ENCODE measurements at regions not wholly inside any gene's neighbourhood (a gene's known extent, or its start where the extent isn't known, plus 50 kb on each side); places are given as distances from the start of the nearest gene placed in this dataset.
"Not testable (repeated sequence)": the region's sequence is repeated elsewhere in the genome, so short reads cannot be mapped to it uniquely, and the experiment has no call there.

DNA sequence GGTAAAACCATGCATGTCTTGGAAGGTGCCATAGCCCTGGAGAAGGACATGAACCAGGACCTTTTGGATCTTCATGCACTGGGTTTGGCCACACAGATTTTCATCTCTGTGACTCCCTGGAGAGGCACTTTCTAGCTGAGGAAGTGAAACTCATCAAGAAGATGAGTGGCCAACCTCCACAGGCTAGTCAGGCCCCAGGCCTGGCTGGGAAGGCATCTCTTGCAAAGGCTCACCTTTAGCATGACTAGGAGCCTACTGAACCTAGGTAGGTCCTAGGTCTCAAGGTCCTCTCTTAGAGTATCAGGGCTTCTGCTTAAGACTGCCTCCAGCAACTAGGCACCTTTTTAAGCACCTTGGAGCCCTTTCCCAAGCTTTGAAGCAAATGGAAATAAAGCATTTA is 1448.7 kb upstream of the ACO1 start:
- Histone ChIP-seq H3K4me3 (ENCODE audit: insufficient read depth in 1 of 2, low read depth in 1 of 2, low read length in 2 of 2) (no peak overlapping the region), H2BK12ac (ENCODE audit: low read length in 2 of 2) (no peak overlapping the region), H2BK15ac (ENCODE audit: low read depth, poor library complexity, severe bottlenecking) (no peak overlapping the region), H2BK120ac (ENCODE audit: low read depth, low read length) (no peak overlapping the region), H2AK5ac (ENCODE audit: low read length, severe bottlenecking) (no peak overlapping the region), H2BK5ac (ENCODE audit: low read depth, low read length, poor library complexity, severe bottlenecking) (no peak overlapping the region), H3K79me1 (replicated peaks; ENCODE audit: low read length, poor library complexity, severe bottlenecking) (no peaks in the 10 kb centered on the region), H3K18ac (ENCODE audit: low read depth in 1 of 2, low read length in 2 of 2) (no peak overlapping the region), H3K27ac (ENCODE audit: low read length, poor library complexity, severe bottlenecking) (no peak overlapping the region), H3K36me3 (ENCODE audit: control insufficient read depth in 1 of 2, insufficient read depth in 2 of 2, low read depth in 1 of 2, low read length in 2 of 2) (no peaks in the 10 kb centered on the region), H3K9me3 (ENCODE audit: control insufficient read depth, low read length) (no peaks in the 10 kb centered on the region), H2AFZ (ENCODE audit: low read depth, low read length) (no peak overlapping the region), H3K4me2 (ENCODE audit: low read length, poor library complexity, severe bottlenecking) (no peak overlapping the region), H3K9ac (ENCODE audit: low read length) (no peak overlapping the region), H3K14ac (ENCODE audit: low read length in 2 of 2) (no peak overlapping the region), H3K4me1 (ENCODE audit: control insufficient read depth, insufficient read depth, low read depth, low read length) (no peaks in the 10 kb centered on the region), H4K91ac (ENCODE audit: low read length) (no peak overlapping the region), H3K4ac (ENCODE audit: low read depth in 1 of 2, low read length in 2 of 2) (no peak overlapping the region), H3K23ac (ENCODE audit: low read length in 2 of 2) (no peak overlapping the region), H4K8ac (ENCODE audit: low read length) (no peak overlapping the region), H3K27me3 (ENCODE audit: control insufficient read depth in 1 of 2, insufficient read depth in 1 of 2, low read length in 2 of 2) (no peaks in the 10 kb centered on the region)
- DNase-seq, result no peak

DNA sequence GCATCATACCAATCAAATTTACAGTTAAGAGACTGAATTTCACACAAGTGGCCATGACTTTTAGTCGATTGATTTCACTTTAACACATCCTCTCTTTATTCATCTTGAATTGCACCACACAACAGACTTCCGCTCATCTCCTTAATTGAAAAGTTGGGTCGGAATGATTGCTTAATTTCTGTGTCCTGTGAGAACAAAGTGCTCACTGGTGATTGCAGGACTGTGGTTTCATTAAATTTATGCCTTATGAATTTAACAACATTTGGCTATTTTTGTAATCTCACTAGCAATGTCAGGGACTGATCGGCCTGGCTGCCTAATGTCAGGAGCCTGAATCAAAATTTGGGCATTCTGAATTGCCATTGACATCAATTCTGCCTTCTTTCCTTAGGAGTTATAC is 1447.3 kb upstream of the ACO1 start:
- no peak for DNase-seq
- no peak overlapping the region for H2AFZ ChIP-seq (ENCODE audit: low read depth, low read length)
- H2BK15ac ChIP-seq (ENCODE audit: low read depth, poor library complexity, severe bottlenecking), result no peak overlapping the region
- 67% methylated on average over 2 of the region's 4 CpGs for WGBS
- H2BK5ac ChIP-seq (ENCODE audit: low read depth, low read length, poor library complexity, severe bottlenecking), result no peak overlapping the region
- H3K27ac ChIP-seq (ENCODE audit: low read length, poor library complexity, severe bottlenecking), result no peak overlapping the region
- H3K9ac ChIP-seq (ENCODE audit: low read length), result no peak overlapping the region
- H2BK12ac ChIP-seq (ENCODE audit: low read length in 2 of 2), result no peak overlapping the region
- H3K9me3 ChIP-seq (ENCODE audit: control insufficient read depth, low read length), result no peaks in the 10 kb centered on the region
- H3K14ac ChIP-seq (ENCODE audit: low read length in 2 of 2), result no peak overlapping the region
- H2AK5ac ChIP-seq (ENCODE audit: low read length, severe bottlenecking), result no peak overlapping the region
- H3K27me3 ChIP-seq (ENCODE audit: control insufficient read depth in 1 of 2, insufficient read depth in 1 of 2, low read length in 2 of 2), result no peaks in the 10 kb centered on the region
- no peak overlapping the region for H3K4ac ChIP-seq (ENCODE audit: low read depth in 1 of 2, low read length in 2 of 2)
- H4K8ac ChIP-seq (ENCODE audit: low read length), result no peak overlapping the region
- H3K36me3 ChIP-seq (ENCODE audit: control insufficient read depth in 1 of 2, insufficient read depth in 2 of 2, low read depth in 1 of 2, low read length in 2 of 2), result no peaks in the 10 kb centered on the region
- H3K18ac ChIP-seq (ENCODE audit: low read depth in 1 of 2, low read length in 2 of 2), result no peak overlapping the region
- H3K4me3 ChIP-seq (ENCODE audit: insufficient read depth in 1 of 2, low read depth in 1 of 2, low read length in 2 of 2), result no peak overlapping the region
- no peak overlapping the region for H3K4me2 ChIP-seq (ENCODE audit: low read length, poor library complexity, severe bottlenecking)
- H3K4me1 ChIP-seq (ENCODE audit: control insufficient read depth, insufficient read depth, low read depth, low read length), result no peaks in the 10 kb centered on the region
- no peak overlapping the region for H3K23ac ChIP-seq (ENCODE audit: low read length in 2 of 2)
- no peaks in the 10 kb centered on the region for H3K79me1 ChIP-seq (replicated peaks; ENCODE audit: low read length, poor library complexity, severe bottlenecking)
- no peak overlapping the region for H4K91ac ChIP-seq (ENCODE audit: low read length)
- no peak overlapping the region for H2BK120ac ChIP-seq (ENCODE audit: low read depth, low read length)

DNA sequence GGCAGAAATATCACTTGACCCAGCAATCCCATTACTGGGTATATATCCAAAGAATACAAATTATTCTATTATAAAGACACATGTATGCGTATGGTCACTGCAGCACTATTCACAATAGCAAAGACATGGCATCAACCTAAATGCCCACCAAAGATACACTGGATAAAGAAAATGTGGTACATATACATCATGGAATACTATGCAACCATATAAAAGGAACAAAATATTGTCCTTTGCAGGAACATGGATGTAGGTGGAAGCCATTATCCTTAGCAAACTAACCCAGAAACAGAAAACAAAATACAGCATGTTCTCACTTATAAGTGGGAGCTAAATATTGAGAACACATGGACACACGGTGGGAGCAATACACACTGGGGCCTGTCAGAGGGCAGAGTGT is 1441.6 kb upstream of the ACO1 start:
- not testable (repeated sequence) for H2AK5ac ChIP-seq (ENCODE audit: low read length, severe bottlenecking); H3K79me1 ChIP-seq (replicated peaks; ENCODE audit: low read length, poor library complexity, severe bottlenecking); H2AFZ ChIP-seq (ENCODE audit: low read depth, low read length); H4K91ac ChIP-seq (ENCODE audit: low read length); H3K9ac ChIP-seq (ENCODE audit: low read length); DNase-seq; H3K18ac ChIP-seq (ENCODE audit: low read depth in 1 of 2, low read length in 2 of 2); H2BK5ac ChIP-seq (ENCODE audit: low read depth, low read length, poor library complexity, severe bottlenecking); H3K36me3 ChIP-seq (ENCODE audit: control insufficient read depth in 1 of 2, insufficient read depth in 2 of 2, low read depth in 1 of 2, low read length in 2 of 2); H3K27ac ChIP-seq (ENCODE audit: low read length, poor library complexity, severe bottlenecking); H2BK15ac ChIP-seq (ENCODE audit: low read depth, poor library complexity, severe bottlenecking); H3K27me3 ChIP-seq (ENCODE audit: control insufficient read depth in 1 of 2, insufficient read depth in 1 of 2, low read length in 2 of 2); H4K8ac ChIP-seq (ENCODE audit: low read length); H2BK120ac ChIP-seq (ENCODE audit: low read depth, low read length); H3K9me3 ChIP-seq (ENCODE audit: control insufficient read depth, low read length); H3K14ac ChIP-seq (ENCODE audit: low read length in 2 of 2); H3K4ac ChIP-seq (ENCODE audit: low read depth in 1 of 2, low read length in 2 of 2); H3K23ac ChIP-seq (ENCODE audit: low read length in 2 of 2); H3K4me1 ChIP-seq (ENCODE audit: control insufficient read depth, insufficient read depth, low read depth, low read length); H3K4me3 ChIP-seq (ENCODE audit: insufficient read depth in 1 of 2, low read depth in 1 of 2, low read length in 2 of 2); H2BK12ac ChIP-seq (ENCODE audit: low read length in 2 of 2); H3K4me2 ChIP-seq (ENCODE audit: low read length, poor library complexity, severe bottlenecking)
- 100% methylated on average over 2 of the region's 2 CpGs for WGBS

DNA sequence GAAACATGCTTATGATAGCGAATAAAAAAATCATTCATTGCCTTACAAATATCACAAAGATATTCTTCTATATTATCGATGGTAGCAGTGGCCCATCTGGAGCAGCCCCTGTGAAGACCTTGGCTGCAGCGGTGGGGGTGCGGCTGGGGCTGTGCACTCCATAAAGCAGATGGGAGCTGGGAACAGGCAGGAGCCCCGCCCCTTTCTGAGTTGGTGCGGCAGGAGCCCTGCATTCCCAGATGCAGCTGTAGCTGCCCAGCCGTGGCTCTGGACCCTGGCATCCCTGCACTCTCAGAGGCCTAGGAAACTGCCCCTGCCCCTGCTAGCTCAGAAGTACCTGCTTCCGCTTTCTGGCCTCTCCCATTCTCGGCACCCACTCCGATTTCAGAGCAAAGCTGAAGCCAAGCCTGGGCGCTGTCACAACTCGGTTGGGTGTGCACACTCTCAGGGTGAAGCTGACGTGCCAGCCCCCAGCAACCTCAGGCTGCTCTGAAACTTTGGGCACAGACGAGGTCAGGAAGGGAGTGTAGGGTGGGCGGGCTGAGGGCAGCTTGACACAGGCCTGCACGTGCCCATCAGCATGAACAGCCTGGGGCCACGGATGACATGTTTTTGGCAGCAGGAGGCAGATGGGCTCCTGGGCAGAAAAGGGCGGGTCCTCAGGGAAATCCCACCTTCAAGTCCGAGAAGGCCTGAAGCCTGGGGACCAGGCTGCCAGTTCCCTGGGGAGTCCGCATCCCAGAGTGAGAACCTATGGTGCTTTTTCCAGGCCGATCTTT is 1440.8 kb upstream of the ACO1 start:
- no peak overlapping the region for H2BK5ac ChIP-seq (ENCODE audit: low read depth, low read length, poor library complexity, severe bottlenecking)
- no peak overlapping the region for H4K8ac ChIP-seq (ENCODE audit: low read length)
- H3K27me3 ChIP-seq (ENCODE audit: control insufficient read depth in 1 of 2, insufficient read depth in 1 of 2, low read length in 2 of 2), result no peaks in the 10 kb centered on the region
- H2BK12ac ChIP-seq (ENCODE audit: low read length in 2 of 2), result no peak overlapping the region
- H3K9me3 ChIP-seq (ENCODE audit: control insufficient read depth, low read length), result peaks cover 9% of the 10 kb centered on the region
- no peak overlapping the region for H3K27ac ChIP-seq (ENCODE audit: low read length, poor library complexity, severe bottlenecking)
- H3K18ac ChIP-seq (ENCODE audit: low read depth in 1 of 2, low read length in 2 of 2), result no peak overlapping the region
- no peak overlapping the region for H3K14ac ChIP-seq (ENCODE audit: low read length in 2 of 2)
- H2BK120ac ChIP-seq (ENCODE audit: low read depth, low read length), result no peak overlapping the region
- H3K79me1 ChIP-seq (replicated peaks; ENCODE audit: low read length, poor library complexity, severe bottlenecking), result no peaks in the 10 kb centered on the region
- no peak overlapping the region for H2BK15ac ChIP-seq (ENCODE audit: low read depth, poor library complexity, severe bottlenecking)
- no peak overlapping the region for H3K23ac ChIP-seq (ENCODE audit: low read length in 2 of 2)
- no peak overlapping the region for H2AFZ ChIP-seq (ENCODE audit: low read depth, low read length)
- H2AK5ac ChIP-seq (ENCODE audit: low read length, severe bottlenecking), result no peak overlapping the region
- no peaks in the 10 kb centered on the region for H3K4me1 ChIP-seq (ENCODE audit: control insufficient read depth, insufficient read depth, low read depth, low read length)
- DNase-seq, result no peak
- H3K36me3 ChIP-seq (ENCODE audit: control insufficient read depth in 1 of 2, insufficient read depth in 2 of 2, low read depth in 1 of 2, low read length in 2 of 2), result no peaks in the 10 kb centered on the region
- WGBS, result 86% methylated on average over 21 of the region's 21 CpGs
- H3K4me3 ChIP-seq (ENCODE audit: insufficient read depth in 1 of 2, low read depth in 1 of 2, low read length in 2 of 2), result no peak overlapping the region
- H4K91ac ChIP-seq (ENCODE audit: low read length), result no peak overlapping the region
- H3K4ac ChIP-seq (ENCODE audit: low read depth in 1 of 2, low read length in 2 of 2), result no peak overlapping the region
- no peak overlapping the region for H3K4me2 ChIP-seq (ENCODE audit: low read length, poor library complexity, severe bottlenecking)
- H3K9ac ChIP-seq (ENCODE audit: low read length), result no peak overlapping the region
